GM12801 (cell line): ENCODE measurements at regions not wholly inside any gene's neighbourhood (a gene's known extent, or its start where the extent isn't known, plus 50 kb on each side); places are given as distances from the start of the nearest gene placed in this dataset.

Experiments used
- CTCF ChIP-seq: IDR thresholded peaks from one replicate; pipeline ENCODE4 v1.5.1; 2011; ENCODE audit warnings: control low read depth; ENCODE audit not compliant: insufficient read length; ENCODE audit errors: extremely low read depth

GRCh38 chr4:180150818-180151217 is 2092.4 kb upstream of the TENM3 start:
- no peak for TF ChIP-seq CTCF

GRCh38 chr4:180152831-180153230 is 2090.4 kb upstream of the TENM3 start:
- TF ChIP-seq CTCF, result no peak

- no peak for TF ChIP-seq CTCF
Measured at GRCh38 chr4:180153587-180153986, 2089.6 kb upstream of the TENM3 start.

GRCh38 chr4:180156684-180157083 is 2086.5 kb upstream of the TENM3 start:
- no peak for TF ChIP-seq CTCF

GRCh38 chr4:180160195-180160983 is 2082.8 kb upstream of the TENM3 start:
- TF ChIP-seq CTCF, result no peak

GRCh38 chr4:180164799-180165198 is 2078.4 kb upstream of the TENM3 start:
- TF ChIP-seq CTCF, result no peak

GRCh38 chr4:180169394-180169793 is 2073.8 kb upstream of the TENM3 start:
- no peak for TF ChIP-seq CTCF
